ENCODE measurements at regions not wholly inside any gene's neighbourhood (a gene's known extent, or its start where the extent isn't known, plus 50 kb on each side); places are given as distances from the start of the nearest gene placed in this dataset.
"Not testable (repeated sequence)": the region's sequence is repeated elsewhere in the genome, so short reads cannot be mapped to it uniquely, and the experiment has no call there.

DNA sequence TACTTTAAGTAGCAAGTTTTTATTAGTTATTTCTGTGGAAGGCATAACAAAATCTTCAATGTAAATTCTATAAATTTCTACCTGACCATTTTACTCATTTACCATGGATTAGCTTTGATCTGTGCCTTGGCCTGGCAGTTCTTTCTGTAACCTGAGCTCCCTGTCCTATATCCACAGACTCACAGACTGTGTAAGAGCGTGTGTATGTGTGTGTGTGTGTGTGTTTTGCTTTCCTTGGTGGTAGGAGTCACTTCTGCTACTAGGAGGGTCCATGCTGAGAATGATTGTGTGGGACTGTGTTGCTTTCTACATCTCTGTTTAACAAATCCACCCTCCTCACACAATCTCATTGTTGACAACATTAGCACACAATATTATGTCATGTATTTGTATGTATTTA, 221.2 kb upstream of the PELI2 start:
- DNase-seq (ENCODE audit: low read depth) = no peak

DNA sequence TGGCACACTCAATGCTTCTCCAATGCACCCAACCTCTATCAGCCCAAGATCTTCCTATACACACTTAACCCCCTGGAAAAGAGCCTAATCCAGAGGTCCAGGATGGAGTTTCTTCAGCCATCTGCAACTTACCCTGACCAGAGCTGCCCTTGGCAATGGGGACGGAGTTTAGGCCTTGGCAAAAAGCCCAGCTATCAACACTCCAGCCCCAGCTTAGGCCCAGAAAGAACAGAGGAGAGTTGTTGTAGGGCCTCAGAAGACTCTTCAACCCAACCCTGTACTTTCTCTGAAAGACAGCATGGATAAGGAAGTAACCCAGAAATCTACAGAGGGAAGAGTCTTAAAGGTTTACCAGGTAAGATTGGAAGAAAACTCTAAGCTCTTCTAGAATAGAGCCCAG, 219.3 kb upstream of the PELI2 start:
- DNase-seq (ENCODE audit: low read depth) = no peak

DNA sequence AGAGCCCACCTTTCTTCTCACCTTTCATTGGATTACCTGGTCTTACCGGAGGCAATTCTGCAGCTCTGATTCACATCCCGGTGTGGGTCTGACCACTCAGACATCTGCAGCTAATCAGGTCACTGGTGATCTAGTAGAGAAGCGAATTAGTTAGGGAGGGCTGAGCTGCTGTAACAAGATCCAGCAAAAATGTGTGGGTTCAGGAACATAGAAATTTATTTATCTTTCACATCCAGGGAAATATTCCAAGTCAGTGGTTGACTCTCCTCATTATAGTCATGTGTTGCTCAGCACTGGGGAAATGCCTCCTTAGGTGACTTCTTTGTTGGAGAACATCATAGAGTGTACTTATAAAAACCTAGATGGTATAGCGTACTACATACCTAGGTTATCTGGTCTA, 218.7 kb upstream of the PELI2 start:
- DNase-seq (ENCODE audit: low read depth) = peak; percentile 22

DNA sequence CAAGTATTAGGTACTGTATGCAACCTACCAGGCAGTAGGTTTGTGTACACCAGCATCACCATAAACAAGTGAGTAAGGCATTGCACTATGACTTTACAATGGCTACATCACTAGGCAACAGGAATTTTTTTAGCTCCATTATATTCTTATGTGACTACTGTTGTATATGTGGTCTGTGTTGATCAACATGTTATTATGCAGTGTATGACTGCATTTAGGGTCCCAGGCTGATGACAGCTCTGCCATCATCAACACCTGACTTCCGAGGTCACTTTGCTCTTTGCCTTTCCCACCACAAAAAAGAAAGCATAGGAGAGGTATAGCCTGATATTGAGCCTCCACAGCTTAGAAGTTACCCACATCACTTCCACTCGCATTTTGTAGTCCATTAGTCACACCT, 217.5 kb upstream of the PELI2 start:
- no peak for DNase-seq (ENCODE audit: low read depth)

DNA sequence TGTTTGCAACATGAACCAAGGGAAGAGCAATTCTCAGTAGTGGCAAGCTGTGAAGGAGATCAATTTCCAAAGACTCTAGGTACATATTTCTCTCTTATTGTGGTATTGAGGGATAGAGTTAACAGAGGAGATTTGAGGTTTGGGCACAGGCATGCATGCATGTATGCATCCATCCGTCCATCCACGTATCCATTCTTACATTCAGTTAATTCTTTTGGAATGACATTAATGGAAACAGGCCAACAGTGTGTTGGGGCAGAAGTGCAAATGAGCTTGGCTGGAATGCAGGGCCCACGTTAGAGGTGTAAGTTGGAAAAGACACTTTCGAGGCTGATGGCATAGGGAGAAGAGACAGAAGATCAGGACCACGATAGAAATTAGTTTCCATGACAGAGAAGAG, 216.9 kb upstream of the PELI2 start:
- no peak for DNase-seq (ENCODE audit: low read depth)

DNA sequence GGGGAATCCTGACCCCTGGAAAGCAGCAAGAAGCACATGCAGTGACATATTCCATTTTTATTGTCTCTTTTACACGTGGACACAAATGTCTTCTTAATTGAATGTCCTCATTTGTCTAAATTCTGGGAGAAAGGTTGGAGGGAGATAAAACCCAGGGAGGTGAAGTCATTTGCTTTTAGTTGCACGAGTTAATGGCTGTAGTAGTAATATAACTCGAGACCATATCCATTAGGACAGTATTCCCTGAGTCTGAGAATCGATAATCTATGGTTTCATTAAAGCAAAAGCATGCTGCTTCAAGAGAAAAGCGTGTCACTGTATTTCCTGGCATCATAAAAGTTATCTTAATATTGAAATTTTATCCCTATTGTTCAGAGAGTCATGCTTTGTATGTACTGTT, 216.0 kb upstream of the PELI2 start:
- no peak for DNase-seq (ENCODE audit: low read depth)

DNA sequence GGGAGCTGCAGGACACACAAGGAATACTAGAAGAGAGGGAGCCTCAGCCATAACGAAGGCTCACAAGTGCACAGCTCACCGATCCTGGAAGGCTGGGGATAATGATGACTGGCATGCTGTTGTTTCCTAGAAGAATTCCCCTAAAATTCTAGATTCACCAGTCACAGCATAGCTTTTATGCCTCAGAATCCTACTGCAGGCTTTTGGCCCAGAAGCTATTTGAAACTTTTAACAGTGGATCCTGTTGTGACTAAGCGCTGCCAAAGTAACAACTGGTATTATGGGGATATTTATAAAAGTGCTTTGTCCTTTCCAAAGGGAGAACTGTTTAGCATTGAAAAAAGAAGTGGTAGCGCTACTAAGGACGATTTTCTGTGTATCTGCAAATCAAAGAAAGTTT, 214.1 kb upstream of the PELI2 start:
- DNase-seq (ENCODE audit: low read depth) = no peak

DNA sequence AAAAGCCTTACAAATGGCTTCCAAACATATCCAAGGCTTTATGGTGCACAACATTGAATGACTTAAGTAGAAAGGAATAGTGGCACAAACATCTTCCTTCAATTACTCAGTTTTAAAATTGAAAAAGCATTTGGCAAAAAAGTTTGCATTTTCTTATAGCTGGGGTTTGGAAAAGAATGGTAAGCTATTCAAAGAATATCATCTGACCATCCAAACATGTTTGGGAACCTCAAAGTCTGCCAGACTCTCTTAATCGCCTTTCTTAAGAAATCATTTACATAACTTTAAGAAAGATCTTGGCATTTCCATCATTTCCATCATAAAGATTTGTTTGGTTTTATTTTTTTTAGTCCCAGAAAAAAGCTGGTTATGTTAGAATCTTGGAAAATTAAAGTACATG, 210.1 kb upstream of the PELI2 start:
- no peak for DNase-seq (ENCODE audit: low read depth)

DNA sequence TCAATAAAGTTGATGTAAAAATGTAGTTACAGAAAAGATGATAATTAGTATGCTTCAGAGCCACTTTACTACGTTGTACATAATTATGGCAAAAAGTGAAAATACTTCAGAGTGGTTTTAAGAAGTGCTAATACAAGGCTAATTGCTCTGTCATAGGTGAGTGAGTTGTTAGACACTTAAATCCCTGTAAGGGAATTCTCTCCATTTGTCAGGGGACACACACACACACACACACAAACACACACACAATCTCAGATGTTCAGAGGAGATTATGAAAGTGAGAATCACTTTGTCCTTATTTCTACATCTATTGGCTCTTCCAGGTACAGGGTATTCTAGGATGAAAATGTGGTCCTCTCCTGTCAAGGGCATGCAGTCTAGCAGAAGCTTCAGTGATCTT, 208.3 kb upstream of the PELI2 start:
- no peak for DNase-seq (ENCODE audit: low read depth)

DNA sequence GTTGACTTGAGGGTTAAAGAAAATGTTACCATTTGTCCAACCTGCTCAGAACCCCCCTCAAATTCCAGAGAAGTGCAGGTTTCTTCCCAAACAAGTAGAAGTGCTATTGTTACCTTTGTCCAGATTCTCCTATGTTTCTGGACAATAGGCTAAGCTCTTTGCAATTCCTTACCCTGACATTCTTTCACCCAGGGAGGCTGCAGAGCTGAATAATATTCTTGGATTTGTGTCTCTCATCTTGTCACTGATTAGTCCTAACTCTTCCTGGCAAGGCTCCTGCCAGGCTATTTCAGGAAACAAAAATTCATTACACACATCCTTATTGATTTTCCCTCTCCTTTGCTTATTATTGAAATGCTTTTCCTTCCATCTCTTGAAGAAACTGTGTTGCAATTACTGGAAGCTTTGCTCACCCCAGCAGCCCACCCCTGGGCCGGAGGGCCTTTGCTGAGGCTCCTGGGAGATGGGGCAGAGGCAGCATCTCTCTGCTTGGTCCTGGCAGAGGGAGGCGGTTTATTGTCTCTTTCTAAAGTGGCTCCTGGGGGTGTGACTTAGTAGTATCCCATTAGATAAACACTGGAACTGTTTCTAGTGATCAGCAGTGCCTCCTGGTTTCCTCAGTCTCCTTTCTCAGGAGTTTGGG, 207.5 kb upstream of the PELI2 start:
- no peak for DNase-seq (ENCODE audit: low read depth)

DNA sequence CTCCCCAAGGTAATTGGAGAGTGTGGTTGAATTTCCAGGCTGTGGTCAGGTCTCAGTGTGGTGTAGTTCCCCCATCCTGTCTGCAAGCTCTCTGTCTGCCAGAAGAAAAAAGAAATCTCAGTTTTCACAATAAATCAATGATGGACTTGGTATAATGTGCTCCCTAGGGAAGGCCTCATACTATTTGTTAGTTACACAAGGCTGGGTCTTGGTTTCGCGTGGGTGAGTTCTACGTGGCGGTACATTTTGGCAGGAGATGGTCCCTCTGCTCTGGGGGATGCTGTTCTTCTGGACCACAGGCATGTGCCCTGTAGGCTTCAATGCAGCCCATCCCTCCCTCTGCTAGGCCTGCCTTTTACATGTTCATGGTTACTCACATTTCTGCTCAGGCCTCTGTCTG, 206.4 kb upstream of the PELI2 start:
- DNase-seq (ENCODE audit: low read depth) = peak; percentile 54

DNA sequence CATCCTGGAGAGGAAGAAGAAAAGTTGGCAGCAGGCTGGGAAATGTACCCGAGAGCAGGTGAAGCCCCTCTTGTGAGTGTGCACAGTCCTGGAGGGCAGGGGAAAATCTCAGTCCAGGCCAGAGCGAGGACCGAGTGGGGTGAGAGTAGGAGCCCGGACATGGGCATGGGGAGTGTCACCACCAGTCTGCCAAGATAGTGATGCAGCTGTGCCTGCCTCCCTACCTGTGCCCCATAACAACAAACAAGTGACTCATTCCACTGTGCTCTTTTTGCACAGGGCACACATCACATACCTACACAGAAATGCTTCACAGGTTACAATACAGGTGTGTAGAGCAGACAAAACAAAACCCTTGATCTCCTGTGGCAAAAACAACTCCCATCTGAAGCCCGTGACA, 205.9 kb upstream of the PELI2 start:
- no peak for DNase-seq (ENCODE audit: low read depth)

DNA sequence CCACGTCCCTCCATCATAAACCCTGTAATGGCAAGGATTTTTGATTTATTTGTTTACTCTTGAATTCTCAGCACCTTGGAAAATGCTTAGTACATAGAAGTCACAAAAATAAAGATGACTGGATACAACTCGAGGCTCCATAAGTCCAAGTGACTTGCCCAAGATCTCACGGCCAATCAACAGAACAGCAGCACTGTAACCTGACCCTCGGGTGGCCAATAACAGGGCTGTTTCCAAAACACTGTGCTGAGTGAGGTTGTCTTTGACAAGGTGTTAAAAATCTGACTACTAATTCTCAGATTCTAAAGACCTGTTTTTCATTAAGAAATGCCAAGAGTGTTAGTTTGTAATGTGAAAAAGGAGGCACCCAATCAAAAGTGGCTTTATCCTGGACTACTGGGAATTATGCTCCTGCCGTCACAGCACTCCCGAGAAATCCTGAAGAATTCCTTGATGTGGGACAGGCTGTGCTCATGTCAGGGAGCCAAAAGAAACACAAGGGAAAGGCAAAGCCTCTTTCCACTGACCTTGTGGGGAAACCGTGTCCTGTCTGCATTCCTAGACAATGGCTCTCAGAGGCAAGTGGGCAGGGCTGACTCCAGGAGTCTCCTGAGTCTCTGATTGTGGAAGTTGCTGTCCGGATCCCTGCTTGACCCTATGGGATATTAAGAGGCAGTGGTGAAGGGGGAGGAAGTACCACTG, 204.7 kb upstream of the PELI2 start:
- peak; percentile 31 for DNase-seq (ENCODE audit: low read depth)

DNA sequence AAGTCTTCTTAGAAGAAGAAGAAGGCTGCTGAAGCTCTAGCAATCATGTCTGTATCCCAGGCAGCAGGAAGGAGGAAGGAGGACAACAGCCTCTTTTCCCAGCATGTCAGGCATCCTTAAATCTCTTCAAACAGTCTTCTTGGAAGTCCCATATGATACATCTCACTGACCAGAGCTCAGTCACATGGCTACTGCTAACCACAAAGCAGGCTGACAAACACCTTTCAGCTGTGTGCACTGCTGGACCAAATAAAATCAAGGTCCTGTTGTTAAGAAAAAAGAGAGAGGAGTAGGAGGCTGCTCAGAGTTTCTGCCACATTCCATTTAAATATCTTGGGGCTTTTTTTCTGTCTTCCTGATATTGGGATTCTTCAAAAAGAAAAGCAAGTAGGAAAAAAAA, 203.4 kb upstream of the PELI2 start:
- DNase-seq (ENCODE audit: low read depth) = no peak

DNA sequence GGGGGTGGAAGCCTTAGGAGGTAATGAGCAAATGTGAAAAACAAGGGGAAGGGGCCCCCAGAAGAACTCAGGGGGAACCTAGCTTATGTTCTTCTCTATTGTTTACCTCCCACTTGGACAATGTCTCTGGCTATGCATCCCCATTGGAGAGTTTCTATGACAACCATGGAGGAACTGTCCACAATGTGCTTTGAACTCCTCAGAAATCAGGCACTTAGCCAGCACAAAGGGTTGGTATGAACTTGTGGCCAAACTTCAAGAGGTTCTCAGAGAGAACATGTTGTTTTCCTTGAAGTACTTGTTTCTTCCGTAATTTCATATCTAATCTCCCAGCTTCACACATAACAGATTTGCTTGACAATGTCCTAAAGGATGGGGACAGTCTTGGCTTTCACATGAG, 202.8 kb upstream of the PELI2 start:
- DNase-seq (ENCODE audit: low read depth) = no peak

DNA sequence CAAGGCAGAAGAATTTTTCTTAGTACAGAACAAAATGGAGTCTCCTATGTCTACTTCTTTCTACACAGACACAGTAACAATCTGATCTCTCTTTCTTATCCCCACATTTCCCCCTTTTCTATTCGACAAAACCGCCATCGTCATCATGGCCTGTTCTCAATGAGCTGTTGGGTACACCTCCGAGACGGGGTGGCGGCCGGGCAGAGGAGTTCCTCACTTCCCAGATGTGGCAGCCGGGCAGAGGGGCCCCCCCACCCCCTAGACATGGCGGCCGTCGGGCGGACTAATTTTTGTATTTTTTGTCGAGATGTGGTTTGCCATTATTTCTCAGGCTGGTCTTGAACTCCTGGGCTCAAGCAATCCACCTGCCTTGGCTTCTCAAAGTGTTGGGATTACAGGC, 198.4 kb upstream of the PELI2 start:
- DNase-seq (ENCODE audit: low read depth) = not testable (repeated sequence)

DNA sequence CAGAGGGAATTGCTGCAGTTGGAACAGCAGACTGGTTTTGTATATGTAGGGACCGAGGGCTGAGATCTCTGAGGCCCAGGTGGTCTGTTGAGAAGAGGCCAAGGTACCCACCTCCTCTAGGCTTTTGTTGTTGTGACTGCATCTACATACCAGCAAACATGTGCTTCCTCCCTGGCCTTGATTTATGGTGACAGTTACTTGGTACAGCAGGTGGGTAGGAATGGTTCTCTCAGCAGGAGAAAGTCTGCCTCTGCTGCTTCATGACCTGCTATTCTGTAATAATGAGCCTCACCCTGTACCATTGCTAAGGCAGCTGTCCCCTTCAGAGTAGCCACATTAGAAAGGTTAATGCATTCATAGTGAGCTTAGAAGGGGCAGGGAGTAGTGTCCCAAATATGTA, 196.7 kb upstream of the PELI2 start:
- no peak for DNase-seq (ENCODE audit: low read depth)

DNA sequence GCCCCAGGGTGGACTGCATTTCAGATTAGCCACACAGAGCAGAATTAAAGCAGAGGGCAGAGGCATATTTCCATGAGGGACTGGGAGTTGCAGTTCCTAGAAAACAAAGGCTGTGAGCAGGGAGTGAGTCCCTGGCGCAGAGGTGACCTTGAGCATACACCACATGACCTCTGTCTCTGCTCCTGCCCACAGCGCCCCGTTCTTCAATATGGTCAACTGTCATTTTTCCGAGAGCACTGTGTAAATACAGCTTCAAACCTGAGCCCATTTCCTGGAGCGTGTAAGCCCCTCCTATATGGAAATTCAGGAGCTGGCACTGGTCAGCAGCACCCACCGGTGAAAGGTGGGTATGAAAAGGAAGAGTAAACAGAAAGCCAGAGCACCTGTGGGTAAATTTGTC, 192.2 kb upstream of the PELI2 start:
- no peak for DNase-seq (ENCODE audit: low read depth)

DNA sequence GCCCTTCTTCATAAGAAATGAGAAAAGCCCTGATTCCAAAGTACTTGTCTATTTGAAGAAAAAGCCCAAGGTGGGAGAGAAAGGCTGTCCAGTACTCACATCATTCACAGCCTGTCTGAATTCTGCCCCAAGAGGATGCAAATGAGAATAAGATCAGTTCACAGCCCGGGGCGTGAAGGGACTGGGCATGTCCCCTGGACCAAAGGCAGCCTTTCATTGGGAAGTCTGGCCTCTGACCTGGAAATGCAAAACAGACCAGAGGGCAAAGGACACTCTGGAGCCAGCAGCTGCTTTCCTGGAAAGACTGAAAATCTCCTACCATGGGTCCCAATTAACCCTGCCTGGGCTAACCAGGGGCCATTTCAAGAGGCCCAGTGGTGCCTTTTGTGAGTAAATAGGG, 191.2 kb upstream of the PELI2 start:
- no peak for DNase-seq (ENCODE audit: low read depth)

DNA sequence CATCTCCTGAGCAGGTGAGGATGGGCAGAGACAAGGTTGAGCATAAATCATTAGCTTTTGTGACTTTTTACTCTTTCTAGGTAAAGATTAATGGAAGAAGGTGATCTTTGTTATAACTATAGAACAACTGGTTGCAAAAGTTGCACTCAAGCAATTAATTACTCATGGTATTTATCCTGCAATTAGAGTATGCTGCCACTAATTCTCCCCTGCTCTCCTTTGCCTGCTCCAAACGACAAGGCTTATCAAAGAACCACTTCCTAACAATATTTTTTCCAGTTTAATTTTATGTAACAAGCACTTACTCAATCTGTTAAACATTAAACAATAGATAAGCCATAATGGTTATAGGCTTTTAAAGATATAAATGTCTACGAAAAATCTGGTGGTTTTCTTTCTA, 189.9 kb upstream of the PELI2 start:
- no peak for DNase-seq (ENCODE audit: low read depth)

DNA sequence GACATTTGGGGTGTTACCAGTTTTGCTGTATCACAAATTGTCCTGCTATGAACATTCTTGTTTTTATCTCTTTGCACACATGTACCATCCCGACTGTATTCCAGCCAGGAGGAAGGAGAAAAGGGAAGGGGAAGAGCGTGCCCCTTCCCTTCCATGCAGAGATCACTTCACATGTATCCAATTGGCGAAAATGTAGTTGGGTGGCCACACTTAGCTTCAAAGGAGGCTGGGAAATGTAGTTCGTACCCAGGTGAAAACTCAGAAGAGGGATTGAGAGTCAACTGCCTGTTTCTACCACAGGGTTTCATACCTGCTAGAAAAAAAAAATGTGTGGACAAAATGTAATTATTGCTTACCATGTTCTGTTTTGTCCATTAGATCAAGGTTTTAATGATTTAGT, 189.1 kb upstream of the PELI2 start:
- DNase-seq (ENCODE audit: low read depth) = no peak

DNA sequence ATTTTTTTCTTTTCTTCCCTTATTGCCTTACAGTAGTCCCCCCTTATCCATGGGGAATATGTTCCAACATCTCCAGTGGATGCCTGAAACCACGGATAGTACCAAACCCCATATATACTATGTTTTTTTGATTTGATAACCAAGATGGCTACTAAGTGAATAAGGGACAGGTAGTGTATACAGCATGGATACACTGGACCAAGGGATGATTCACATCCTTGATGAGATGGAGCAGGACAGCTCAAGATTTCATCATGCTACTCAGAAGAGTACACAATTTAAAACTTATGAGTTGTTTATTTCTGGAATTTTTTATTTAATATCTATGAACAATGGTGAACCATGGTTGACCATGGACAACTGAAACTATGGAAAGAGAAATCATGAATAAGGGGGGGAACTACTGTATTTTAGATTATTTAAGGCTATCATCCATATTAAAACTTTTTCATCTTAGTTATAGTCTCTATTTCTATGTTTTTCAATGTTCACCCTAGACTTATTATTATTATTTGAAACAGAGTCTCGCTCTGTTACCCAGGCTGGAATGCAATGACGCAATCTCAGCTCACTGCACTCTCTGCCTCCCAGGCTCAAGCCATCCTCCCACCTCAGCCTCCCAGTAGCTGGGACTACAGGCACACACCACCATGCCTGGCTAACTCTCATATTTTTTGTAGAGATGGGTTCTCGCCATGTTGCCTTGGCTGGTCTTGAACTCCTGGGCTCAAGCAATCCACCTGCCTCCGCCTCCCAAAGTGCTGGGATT, 188.0 kb upstream of the PELI2 start:
- no peak for DNase-seq (ENCODE audit: low read depth)

DNA sequence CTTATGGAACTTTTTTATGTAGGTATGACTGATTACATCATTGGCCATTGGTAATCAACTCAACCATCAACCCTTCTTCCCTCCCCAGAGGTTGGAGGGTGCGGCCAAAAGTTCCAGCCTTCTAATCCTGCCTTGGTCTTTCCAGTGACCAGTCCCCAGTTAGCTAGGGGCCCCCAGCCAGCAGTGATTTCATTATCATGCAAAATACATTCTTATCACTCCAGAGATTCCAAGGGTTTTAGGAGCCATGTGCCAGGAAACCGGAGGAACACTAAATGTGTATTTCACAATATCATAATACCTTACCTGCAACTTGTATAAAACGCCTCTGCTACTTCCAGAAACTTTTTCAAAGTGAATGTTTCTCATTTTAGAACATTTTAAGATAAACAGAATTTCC, 181.5 kb upstream of the PELI2 start:
- DNase-seq (ENCODE audit: low read depth) = no peak

Data from stromal cell of bone marrow (primary cell).